ENCODE measurements at regions not wholly inside any gene's neighbourhood (a gene's known extent, or its start where the extent isn't known, plus 50 kb on each side); places are given as distances from the start of the nearest gene placed in this dataset.

DNA sequence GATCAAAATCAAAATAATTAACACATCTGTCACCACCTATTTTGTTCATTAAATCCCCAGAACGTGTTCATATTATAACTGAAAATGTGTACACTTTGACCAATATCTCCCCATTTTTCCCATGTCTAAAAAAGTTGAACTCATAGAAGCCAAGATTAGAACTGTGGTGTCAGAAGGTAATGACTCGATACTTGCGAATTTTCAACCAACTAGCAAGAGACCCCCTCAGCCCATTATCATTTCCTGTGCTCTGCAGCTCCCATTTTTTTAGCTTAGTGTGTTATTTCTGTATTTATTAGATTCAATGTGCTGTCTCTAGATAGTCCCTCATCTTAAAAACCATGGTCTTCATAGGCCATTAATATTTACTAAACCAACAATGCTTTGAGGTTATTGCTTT lies 248.7 kb upstream of the PIK3C3 start:
- Mint-ChIP-seq H3K4me3 (no peak overlapping the region), H3K4me1 (ENCODE audit: low read depth) (no peaks in the 10 kb centered on the region), H3K9me3 (ENCODE audit: insufficient read depth) (no peaks in the 10 kb centered on the region), H3K27me3 (ENCODE audit: low read depth) (no peaks in the 10 kb centered on the region), H3K27ac (no peak overlapping the region), H3K36me3 (ENCODE audit: low read depth) (no peaks in the 10 kb centered on the region)
- CTCF ChIA-PET = no interaction called here
- ATAC-seq = no peak
- POLR2A ChIA-PET = no interaction called here
- DNase-seq = no peak

DNA sequence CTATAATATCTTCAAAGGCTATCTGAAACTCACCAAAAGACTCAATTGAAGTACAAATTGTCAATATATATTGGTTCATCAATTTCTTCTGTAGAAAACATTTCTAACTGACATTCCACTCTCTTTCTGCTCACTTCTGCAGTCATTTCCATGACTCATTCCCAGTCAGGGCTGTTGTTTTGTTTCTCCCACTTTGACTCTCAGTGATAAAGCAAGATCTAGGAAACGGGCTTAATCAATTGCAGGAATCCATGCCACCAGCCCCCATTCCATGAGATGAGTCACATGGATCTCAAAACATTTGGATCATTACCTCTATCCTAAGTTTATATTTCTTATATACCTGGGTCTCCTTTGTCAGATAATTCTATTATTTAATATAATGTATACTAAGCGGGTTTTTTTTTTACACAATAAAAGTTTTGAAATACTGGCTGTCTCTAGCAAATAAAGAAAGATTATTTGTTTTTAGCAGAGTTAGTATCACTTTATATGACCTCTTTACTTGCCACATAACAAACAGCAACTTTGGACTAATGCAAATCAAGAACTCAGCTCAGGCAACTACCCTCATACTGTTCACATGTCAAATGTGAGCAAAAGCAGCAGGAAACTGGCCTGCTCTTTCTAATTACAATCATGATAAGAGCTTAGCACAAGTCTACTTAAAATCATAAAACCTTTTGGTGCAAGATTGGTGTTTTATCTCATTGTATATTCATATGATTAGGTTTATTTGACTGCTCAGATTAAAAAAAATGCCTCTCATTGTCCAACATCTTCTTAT lies 251.1 kb upstream of the PIK3C3 start:
- no peak for ATAC-seq
- ChIA-PET CTCF (no interaction called here), POLR2A (no interaction called here)
- H3K27ac Mint-ChIP-seq = no peak overlapping the region
- no peaks in the 10 kb centered on the region for H3K9me3 Mint-ChIP-seq (ENCODE audit: insufficient read depth)
- DNase-seq = no peak
- H3K4me3 Mint-ChIP-seq = no peak overlapping the region
- no peaks in the 10 kb centered on the region for H3K4me1 Mint-ChIP-seq (ENCODE audit: low read depth)
- H3K27me3 Mint-ChIP-seq (ENCODE audit: low read depth) = no peaks in the 10 kb centered on the region
- no peaks in the 10 kb centered on the region for H3K36me3 Mint-ChIP-seq (ENCODE audit: low read depth)

DNA sequence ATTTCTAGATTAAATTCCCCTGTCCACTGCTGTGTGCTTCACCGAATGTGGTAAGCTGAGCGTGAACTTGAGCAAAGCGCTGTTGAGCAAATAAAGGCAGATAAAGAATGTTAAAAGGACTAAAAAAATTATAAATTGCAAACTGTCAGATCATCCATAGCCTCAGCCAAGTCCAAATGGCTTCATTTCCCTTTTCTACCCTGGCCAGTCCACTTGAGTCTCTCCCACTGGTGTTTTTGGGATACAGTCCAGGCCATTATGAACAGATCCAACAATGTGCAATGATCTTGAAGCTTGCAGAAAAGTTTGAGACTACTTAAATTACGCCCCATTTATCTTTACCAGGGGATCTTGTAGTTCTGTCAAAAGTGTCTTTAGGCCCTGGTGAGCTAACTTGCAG lies 254.6 kb upstream of the PIK3C3 start:
- CTCF ChIA-PET = no interaction called here
- DNase-seq (no peak), ATAC-seq (no peak)
- no peak overlapping the region for H3K4me3 Mint-ChIP-seq
- H3K27ac Mint-ChIP-seq = no peak overlapping the region
- H3K36me3 Mint-ChIP-seq (ENCODE audit: low read depth) = no peaks in the 10 kb centered on the region
- peaks cover 2% of the 10 kb centered on the region for H3K4me1 Mint-ChIP-seq (ENCODE audit: low read depth)
- H3K27me3 Mint-ChIP-seq (ENCODE audit: low read depth) = no peaks in the 10 kb centered on the region
- POLR2A ChIA-PET = no interaction called here
- H3K9me3 Mint-ChIP-seq (ENCODE audit: insufficient read depth) = no peaks in the 10 kb centered on the region

DNA sequence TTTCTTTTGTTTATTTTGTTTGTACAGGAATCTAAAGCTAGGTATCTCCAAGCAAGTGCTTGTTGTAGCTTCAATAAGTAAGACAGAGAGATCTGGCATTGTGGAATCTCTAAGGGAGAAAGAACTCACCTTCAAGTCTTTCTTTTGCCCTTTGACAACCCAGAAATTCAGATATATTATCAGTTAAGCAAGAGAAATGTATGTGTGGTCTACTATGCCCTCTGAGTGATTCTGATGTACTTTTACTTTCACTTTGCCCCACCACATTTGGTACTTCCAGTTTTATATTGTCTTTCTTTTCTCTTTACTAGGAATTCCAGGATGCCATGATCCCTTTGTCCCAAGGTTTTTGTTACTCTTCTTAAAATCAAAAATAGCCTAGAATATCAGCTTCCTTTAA lies 259.6 kb upstream of the PIK3C3 start:
- no peak overlapping the region for H3K4me3 Mint-ChIP-seq
- ChIA-PET CTCF (no interaction called here), POLR2A (no interaction called here)
- ATAC-seq (no peak), DNase-seq (no peak)
- H3K9me3 Mint-ChIP-seq (ENCODE audit: insufficient read depth) = peaks cover 5% of the 10 kb centered on the region
- no peaks in the 10 kb centered on the region for H3K27me3 Mint-ChIP-seq (ENCODE audit: low read depth)
- peaks cover 4% of the 10 kb centered on the region for H3K4me1 Mint-ChIP-seq (ENCODE audit: low read depth)
- no peak overlapping the region for H3K27ac Mint-ChIP-seq
- no peaks in the 10 kb centered on the region for H3K36me3 Mint-ChIP-seq (ENCODE audit: low read depth)

DNA sequence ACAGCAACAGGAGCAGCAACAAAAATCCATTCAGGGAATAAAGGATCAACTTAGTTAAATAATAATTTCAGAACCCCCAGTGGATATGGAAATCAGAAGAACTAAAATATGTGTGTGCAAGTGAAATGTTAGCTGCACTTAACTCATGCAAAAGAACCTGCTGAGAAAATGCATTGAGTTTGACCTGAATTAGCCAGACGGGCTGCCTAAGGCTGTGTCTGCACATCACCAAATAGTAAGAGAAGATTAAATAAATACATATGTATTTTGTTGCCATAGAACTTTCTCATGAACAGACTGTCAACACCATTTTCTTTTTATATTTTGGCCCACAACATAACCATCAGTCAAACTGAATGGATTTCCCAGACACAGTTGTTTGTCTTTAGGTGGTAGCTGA lies 262.0 kb upstream of the PIK3C3 start:
- Mint-ChIP-seq H3K36me3 (ENCODE audit: low read depth) (no peaks in the 10 kb centered on the region), H3K9me3 (ENCODE audit: insufficient read depth) (peaks cover 5% of the 10 kb centered on the region), H3K27ac (no peak overlapping the region), H3K27me3 (ENCODE audit: low read depth) (no peaks in the 10 kb centered on the region), H3K4me3 (no peak overlapping the region), H3K4me1 (ENCODE audit: low read depth) (peaks cover 4% of the 10 kb centered on the region)
- no peak for ATAC-seq
- ChIA-PET CTCF (no interaction called here), POLR2A (no interaction called here)
- no peak for DNase-seq

DNA sequence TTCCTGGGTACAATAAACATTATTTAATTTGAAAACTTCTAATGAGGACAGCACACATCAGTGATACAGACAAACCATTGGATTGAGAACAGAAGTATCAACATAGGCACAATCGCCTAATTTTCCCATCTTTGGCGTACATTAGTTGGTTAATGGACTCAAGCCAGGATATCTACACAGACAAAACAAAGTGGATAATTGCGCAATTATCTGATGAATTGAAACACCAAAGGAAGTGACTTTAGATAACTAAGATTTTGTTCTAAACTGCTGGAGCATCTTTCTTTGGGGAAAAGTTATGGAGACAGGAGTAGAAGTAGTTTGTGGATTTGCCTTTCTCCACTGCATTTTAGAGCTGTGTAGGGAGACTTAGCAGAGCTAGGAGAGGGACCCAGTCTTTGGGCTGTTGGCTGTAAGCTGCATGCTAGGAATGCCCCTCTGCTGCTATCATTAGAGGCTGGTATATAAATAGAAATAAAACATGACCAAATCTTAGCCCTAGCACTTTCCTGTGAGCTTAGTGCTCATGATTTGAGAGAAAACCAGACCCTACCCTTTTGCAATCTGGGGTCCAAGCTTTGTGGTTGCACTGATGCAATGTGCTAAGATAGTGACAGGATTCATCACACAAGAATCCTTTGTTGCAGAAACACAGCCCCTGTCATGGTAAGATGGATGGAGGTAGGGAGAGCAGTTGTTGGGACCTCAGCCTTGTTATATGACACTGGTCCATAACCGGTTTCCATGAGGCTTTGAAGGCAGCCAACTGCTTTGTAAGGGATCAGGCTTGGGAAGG lies 264.5 kb upstream of the PIK3C3 start:
- CTCF ChIA-PET = no interaction called here
- POLR2A ChIA-PET = no interaction called here
- Mint-ChIP-seq H3K9me3 (ENCODE audit: insufficient read depth) (peaks cover 5% of the 10 kb centered on the region), H3K4me3 (no peak overlapping the region), H3K27me3 (ENCODE audit: low read depth) (no peaks in the 10 kb centered on the region), H3K36me3 (ENCODE audit: low read depth) (no peaks in the 10 kb centered on the region), H3K4me1 (ENCODE audit: low read depth) (peaks cover 2% of the 10 kb centered on the region), H3K27ac (no peak overlapping the region)
- ATAC-seq (no peak), DNase-seq (no peak)

DNA sequence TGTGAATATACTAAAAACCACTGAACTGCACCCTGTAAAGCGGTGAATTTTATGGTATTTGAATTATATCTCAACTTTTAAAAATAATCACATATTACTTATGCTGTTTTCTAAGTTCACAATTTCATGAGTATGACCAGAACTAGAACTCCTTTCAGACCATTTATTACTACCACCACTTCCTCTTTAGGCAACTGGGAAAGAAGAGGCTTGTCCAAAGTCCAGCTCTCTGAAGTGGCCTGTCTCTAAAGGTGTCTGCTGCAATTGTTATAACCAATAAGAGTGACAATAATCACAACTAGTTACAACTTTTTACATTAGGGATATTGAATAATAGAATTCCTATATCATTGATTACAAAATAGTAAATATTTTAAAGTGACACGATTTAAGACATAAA lies 267.9 kb upstream of the PIK3C3 start:
- Mint-ChIP-seq H3K4me3 (no peak overlapping the region), H3K4me1 (ENCODE audit: low read depth) (no peaks in the 10 kb centered on the region), H3K36me3 (ENCODE audit: low read depth) (no peaks in the 10 kb centered on the region), H3K27ac (no peak overlapping the region), H3K27me3 (ENCODE audit: low read depth) (no peaks in the 10 kb centered on the region), H3K9me3 (ENCODE audit: insufficient read depth) (no peaks in the 10 kb centered on the region)
- DNase-seq (no peak), ATAC-seq (no peak)
- POLR2A ChIA-PET = no interaction called here
- CTCF ChIA-PET = no interaction called here

DNA sequence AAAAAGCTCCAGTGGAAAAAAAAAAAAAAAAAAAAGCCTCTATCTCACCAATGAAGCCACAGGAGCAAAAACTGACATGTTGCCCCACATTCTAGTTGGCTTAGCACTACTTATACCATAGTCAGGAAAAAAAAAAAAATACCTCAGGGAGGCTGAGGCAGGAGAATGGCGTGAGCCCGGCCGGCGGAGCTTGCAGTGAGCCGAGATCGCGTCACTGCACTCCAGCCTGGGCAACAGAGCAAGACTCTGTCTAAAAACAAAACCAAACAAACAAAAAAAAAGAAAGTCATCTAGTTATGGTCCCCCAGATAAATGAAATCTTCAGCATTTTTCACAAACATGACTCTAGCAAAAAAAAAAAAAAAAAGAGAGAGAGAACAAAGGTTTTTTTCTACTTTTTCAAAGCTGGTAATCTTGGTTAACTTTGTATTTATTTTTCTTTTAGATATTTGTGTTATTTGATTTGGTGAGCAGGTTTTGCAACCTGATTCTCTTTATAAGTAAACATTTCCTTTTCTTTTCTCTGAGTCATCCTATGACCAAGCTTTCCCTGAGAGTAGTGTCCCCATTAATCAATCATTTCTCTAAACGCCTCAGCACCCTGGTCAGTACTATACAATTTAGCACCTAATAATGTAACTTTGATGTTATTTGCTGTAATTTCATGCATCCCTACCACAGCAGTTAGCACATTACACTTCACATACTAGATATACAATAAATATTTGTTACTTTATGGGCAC lies 273.7 kb upstream of the PIK3C3 start:
- H3K9me3 Mint-ChIP-seq (ENCODE audit: insufficient read depth) = no peaks in the 10 kb centered on the region

DNA sequence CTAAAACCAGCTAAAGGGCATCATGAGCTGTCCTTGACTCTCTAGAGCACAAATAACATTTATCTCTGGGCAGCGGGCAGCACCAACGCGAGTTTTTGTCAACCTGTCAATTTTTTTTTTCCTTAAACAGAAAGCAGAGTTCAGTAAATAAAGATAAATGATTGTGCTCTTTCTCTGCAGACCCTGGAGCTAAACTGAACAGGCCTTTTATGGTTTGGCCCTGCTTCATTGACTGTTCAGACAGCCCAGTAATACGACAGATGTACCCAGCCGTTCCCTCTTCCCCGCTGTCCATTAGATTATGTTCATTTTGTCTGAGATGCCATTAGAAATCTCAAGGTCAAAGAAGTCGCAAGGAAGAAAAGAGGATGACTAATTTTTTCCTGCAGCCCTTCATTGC lies 280.5 kb upstream of the PIK3C3 start:
- DNase-seq (no peak), ATAC-seq (no peak)
- Mint-ChIP-seq H3K4me3 (no peak overlapping the region), H3K9me3 (ENCODE audit: insufficient read depth) (no peaks in the 10 kb centered on the region), H3K27ac (no peak overlapping the region), H3K4me1 (ENCODE audit: low read depth) (no peaks in the 10 kb centered on the region), H3K36me3 (ENCODE audit: low read depth) (no peaks in the 10 kb centered on the region), H3K27me3 (ENCODE audit: low read depth) (no peaks in the 10 kb centered on the region)
- POLR2A ChIA-PET = no interaction called here
- CTCF ChIA-PET = no interaction called here

More for the DNA sequence above, 273.7 kb upstream of the PIK3C3 start:
- Mint-ChIP-seq H3K27ac (no peak overlapping the region), H3K27me3 (ENCODE audit: low read depth) (no peaks in the 10 kb centered on the region), H3K4me3 (no peak overlapping the region), H3K36me3 (ENCODE audit: low read depth) (no peaks in the 10 kb centered on the region), H3K4me1 (ENCODE audit: low read depth) (no peaks in the 10 kb centered on the region)
- ATAC-seq = no peak
- ChIA-PET CTCF (no interaction called here), POLR2A (no interaction called here)
- DNase-seq = no peak

DNA sequence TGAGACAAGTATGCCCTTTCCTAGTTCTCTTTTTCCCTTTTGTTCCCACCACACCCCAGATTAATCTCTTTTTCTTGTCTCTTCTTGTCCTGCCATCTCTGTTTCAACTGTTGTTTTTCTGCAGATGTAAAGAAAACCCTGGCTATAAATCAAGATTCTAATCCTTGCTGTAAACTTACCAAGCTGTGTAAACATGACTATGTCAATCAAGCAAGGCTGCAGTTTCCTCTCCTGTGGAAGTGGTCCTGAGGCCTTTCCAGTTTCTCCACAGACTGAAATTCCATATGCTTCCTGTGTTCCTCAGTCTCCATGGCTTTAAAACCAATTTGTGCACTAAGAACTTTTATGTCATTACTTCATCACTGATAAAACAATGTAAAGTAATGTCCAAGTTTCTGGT lies 288.8 kb upstream of the PIK3C3 start:
- no peaks in the 10 kb centered on the region for H3K4me1 Mint-ChIP-seq (ENCODE audit: low read depth)
- H3K27me3 Mint-ChIP-seq (ENCODE audit: low read depth) = no peaks in the 10 kb centered on the region
- H3K27ac Mint-ChIP-seq = no peak overlapping the region
- no peak for ATAC-seq
- no peak for DNase-seq
- no peak overlapping the region for H3K4me3 Mint-ChIP-seq
- no peaks in the 10 kb centered on the region for H3K9me3 Mint-ChIP-seq (ENCODE audit: insufficient read depth)
- POLR2A ChIA-PET = no interaction called here
- CTCF ChIA-PET = no interaction called here
- H3K36me3 Mint-ChIP-seq (ENCODE audit: low read depth) = no peaks in the 10 kb centered on the region

DNA sequence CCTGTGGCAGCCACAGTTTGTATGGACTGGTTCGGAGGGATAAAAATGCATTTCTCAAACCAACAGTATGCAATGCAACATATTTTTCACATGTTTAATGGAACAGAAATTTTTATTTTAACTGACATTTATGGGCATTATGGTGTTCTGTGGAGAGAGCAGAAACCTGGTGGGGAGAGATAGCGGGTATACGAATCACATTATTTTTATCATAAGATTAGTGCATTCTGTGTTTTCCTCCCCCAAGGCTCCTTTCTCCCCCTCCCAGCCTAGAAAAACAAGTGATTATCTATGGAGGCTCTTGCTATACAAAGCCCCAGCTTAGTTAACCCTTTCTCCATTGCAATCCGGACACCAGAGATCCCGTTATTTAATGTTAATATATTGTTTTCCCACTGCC lies 289.8 kb upstream of the PIK3C3 start:
- Mint-ChIP-seq H3K27ac (no peak overlapping the region), H3K36me3 (ENCODE audit: low read depth) (no peaks in the 10 kb centered on the region), H3K27me3 (ENCODE audit: low read depth) (no peaks in the 10 kb centered on the region), H3K4me3 (no peak overlapping the region), H3K9me3 (ENCODE audit: insufficient read depth) (no peaks in the 10 kb centered on the region), H3K4me1 (ENCODE audit: low read depth) (no peaks in the 10 kb centered on the region)
- ATAC-seq (no peak), DNase-seq (no peak)
- POLR2A ChIA-PET = no interaction called here
- CTCF ChIA-PET = no interaction called here

DNA sequence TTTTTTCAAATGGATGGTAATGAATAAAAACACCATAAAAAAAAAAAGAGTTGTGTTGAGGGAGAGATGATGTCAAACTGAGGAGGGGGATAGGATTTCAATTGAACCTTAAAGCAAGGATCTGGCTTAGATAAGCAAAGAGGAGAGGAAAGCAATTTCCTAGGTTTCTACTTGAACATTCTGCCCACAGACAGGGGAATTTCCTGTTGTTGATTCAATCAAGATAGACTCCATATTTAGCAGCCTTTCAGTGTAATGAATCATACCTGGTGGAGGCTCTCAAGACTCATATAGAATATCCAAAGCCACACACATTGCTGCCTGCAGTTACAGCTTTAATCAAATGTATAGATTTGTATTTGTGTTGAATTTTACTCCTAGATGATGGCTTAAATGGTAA lies 294.4 kb upstream of the PIK3C3 start:
- H3K27ac Mint-ChIP-seq = no peak overlapping the region
- H3K36me3 Mint-ChIP-seq (ENCODE audit: low read depth) = no peaks in the 10 kb centered on the region
- CTCF ChIA-PET = no interaction called here
- no peak overlapping the region for H3K4me3 Mint-ChIP-seq
- H3K27me3 Mint-ChIP-seq (ENCODE audit: low read depth) = no peaks in the 10 kb centered on the region
- DNase-seq (no peak), ATAC-seq (no peak)
- H3K9me3 Mint-ChIP-seq (ENCODE audit: insufficient read depth) = no peaks in the 10 kb centered on the region
- POLR2A ChIA-PET = no interaction called here
- H3K4me1 Mint-ChIP-seq (ENCODE audit: low read depth) = no peaks in the 10 kb centered on the region
